ENCODE measurements at regions not wholly inside any gene's neighbourhood (a gene's known extent, or its start where the extent isn't known, plus 50 kb on each side); places are given as distances from the start of the nearest gene placed in this dataset.

GRCh38 chr2:59884166-59884565 lies 669.3 kb downstream of the BCL11A start:
- DNase-seq (ENCODE audit: low read depth, low spot score): no peak

GRCh38 chr2:59882822-59883221 lies 670.6 kb downstream of the BCL11A start:
- no peak for DNase-seq (ENCODE audit: low read depth, low spot score)

GRCh38 chr2:59882279-59882678 lies 671.2 kb downstream of the BCL11A start:
- DNase-seq (ENCODE audit: low read depth, low spot score): no peak

GRCh38 chr2:59881218-59881617 lies 672.2 kb downstream of the BCL11A start:
- no peak for DNase-seq (ENCODE audit: low read depth, low spot score)

DNA sequence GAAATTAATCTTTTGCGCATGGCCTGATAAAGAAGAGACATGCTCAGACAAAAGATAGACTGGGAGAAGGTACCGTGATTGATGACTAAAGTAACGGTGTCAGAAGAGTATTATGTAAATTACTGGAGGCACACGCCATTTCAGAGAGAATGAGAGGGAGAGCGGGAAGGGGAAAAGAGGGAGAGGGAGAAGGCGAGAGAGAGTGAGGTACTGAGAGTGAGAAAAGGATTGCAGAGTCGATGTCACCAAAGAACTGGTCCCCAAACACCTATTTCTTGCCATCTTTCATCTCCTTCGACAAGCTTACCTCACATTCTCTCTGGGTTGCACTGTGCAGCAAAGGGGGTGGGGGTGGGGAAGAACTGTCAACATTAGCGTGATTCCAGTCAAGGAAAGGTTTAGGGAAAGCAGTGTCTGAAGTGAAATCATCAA lies 673.7 kb downstream of the BCL11A start:
- no peak for DNase-seq (ENCODE audit: low read depth, low spot score)

DNA sequence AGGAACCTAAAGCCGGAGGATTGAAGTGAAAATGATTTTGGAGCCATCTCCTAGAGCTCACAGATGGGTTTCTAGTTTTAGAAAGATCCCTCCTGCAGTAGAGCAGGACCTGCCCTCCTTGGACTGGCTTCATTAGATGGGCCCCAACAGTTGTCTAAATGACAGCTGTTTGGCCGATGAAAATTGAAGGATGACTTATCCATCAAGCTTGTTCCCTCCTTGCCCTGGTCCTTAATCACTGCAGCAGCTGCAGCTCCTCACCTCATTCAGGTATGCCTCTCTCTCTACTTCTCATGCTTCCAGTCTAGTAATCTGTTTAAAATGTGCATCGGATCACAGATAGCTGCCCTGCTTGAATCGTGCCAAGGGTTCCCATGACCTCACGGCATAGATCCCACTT lies 677.6 kb downstream of the BCL11A start:
- DNase-seq (ENCODE audit: low read depth, low spot score): no peak

DNA sequence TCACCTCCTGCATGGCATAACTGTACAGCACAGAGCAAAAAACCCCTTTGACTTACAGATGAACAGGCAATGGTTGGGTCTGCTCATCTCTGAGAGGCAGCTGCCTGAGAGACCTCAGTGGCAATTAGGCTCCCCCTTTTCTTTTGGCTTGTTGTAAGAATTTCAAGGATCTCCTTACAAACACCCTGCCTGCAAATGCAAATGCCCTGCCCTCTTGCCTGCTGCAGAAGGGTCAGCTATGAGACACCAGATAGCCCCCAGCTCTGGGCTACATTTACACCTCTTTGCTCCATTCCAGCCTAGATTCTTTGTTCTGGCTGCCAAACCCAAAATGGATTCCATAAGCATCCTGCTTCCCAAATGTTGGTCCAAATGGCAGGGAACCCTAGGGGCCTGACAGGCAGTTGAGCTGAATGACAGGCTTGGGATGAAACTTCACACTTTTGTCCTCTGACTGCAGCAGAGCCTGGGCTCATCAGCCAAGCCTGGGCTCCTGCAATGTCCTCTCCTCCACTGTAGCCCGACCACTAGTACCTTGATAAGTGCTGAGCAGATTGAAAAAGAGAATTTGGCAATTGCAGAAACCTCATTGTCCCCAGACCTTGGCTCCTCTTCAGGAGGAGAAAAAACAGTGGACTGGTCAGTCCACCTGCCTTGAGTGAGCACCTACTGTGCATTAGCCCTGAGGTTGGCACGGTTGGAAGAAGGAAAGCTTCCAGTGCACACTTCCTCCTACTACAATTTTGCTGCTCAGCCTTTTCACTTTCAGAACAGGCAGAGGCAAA lies 678.3 kb downstream of the BCL11A start:
- DNase-seq (ENCODE audit: low read depth, low spot score): no peak

GRCh38 chr2:59874361-59874760 lies 679.1 kb downstream of the BCL11A start:
- DNase-seq (ENCODE audit: low read depth, low spot score): no peak

- no peak for DNase-seq (ENCODE audit: low read depth, low spot score)
Measured at GRCh38 chr2:59871830-59872229, 681.6 kb downstream of the BCL11A start.

DNA sequence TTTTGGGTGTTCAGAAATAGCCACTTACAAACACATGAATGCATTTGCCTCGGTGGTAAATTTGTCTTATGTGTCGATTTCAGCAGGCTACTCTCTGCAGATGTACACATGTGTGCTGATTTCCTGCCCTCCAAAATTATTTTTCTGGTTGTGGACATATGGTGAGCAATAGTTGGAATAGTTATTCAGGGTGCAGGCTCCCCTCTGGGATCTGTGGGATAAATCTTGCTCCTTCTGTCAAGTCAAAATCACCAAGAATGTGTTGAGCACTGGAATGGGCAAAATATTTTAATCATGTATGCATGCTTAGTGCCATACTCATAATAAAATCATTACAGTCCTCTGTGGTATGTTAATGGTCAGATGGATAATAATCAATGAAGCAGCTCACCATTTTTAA lies 684.5 kb downstream of the BCL11A start:
- DNase-seq (ENCODE audit: low read depth, low spot score): no peak

DNA sequence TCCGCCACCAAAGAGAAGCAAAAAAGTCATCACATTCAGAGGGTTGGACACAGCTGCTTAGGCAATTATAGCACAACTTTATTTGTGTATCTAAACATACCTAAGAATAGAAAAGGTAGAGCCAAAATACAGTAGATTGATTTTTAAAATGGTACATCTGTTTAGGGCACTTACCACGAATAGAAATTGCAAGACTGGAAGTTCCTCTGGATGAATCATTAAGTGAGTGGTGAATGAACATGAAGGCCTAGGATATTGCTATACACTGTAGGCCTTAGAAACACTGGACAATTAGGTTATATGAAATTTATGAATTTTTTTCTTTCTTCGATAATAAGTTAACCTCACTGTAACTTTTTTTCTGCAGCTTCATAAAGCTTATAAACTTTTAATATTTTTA lies 687.0 kb downstream of the BCL11A start:
- DNase-seq (ENCODE audit: low read depth, low spot score): no peak

GRCh38 chr2:59858540-59858939 lies 694.9 kb downstream of the BCL11A start:
- DNase-seq (ENCODE audit: low read depth, low spot score): no peak

DNA sequence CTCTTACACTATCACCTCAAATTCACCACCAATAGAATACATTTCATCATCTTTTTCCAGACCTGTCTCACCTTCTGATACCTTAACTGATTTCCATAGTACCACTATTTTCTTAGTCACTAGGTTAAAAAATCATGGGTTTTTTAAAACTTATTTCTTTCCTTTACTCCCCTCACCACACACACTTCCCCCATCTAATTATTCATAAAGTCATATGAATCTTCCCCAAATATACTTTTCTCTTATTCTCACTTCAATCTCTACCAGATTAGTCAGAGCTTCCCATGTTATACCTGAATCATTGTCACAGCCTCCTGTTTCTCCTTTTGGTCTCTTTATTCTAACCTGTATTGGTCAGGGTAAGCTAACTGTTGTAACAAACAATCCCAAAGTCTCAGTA lies 696.3 kb downstream of the BCL11A start:
- no peak for DNase-seq (ENCODE audit: low read depth, low spot score)

GRCh38 chr2:59856391-59856790 lies 697.1 kb downstream of the BCL11A start:
- no peak for DNase-seq (ENCODE audit: low read depth, low spot score)

- no peak for DNase-seq (ENCODE audit: low read depth, low spot score)
Measured at GRCh38 chr2:59853032-59853431, 700.4 kb downstream of the BCL11A start.

DNA sequence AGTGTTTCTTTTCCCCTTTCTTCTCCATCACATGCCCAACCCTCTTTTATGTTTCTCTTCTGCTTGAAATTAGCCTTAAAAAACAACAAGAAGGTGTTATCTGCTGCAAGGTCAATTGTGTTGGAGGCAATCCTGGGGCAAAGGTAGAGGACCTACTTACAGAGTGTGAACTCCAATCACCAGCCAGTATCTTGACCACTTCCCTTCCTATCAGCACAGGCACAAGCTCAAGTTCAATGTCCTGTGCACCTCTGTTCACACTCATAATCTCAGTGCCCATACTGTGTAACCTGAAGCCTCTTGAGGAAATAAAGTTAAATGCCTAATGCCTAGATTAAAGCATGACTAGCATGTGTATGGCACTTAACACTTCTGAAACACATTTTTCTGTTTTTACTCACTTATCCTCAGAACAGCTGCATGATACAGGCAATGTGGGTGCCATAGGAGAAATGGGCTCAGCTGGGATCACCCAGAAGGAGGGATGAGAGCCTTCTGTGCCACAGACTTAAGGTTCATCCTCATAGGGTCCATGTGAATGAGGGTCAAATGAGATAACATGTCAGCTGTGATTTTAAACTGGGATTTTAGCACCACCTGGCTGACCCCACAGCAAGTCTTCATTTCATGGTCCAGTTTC lies 701.5 kb downstream of the BCL11A start:
- DNase-seq (ENCODE audit: low read depth, low spot score): no peak

- no peak for DNase-seq (ENCODE audit: low read depth, low spot score)
Measured at GRCh38 chr2:59850554-59850953, 702.9 kb downstream of the BCL11A start.

DNA sequence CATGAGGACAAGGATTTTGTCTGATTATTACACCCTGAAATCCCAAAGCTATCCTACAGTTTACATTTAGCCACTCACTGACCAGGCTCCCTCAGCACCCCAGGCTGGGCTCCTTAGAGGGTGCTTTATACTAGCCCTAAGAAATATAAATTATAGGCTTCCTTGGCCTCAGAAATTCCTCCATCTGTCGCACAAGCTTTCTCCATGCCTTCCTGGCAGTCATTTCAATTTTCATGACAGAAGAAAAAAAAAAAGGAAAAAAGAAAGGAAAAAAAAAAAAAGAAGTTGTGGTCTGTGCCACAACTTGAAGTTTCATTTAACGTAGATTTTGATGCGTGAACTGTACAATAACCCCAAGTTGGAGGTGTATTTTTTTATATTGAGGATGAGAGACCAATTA lies 719.5 kb downstream of the BCL11A start:
- no peak for DNase-seq (ENCODE audit: low read depth, low spot score)

DNA sequence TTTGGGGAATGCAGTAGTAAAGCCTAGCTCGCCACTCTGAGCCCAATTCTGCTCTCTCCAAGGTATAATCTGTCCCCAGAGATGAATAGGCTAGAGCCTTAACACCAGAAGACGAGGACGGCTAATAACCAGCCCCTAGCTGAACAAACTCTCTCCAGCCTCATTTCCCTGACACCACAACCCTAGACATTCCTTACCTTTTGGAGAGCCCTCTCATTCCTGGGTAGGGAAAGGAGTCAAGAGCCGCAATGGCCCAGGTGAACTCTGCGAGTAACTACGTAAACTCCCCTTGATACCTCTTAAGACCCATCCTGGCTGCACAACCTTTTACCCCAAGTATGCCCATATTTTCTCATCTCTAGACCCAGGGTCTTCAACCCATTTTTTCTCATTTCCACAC lies 722.9 kb downstream of the BCL11A start:
- no peak for DNase-seq (ENCODE audit: low read depth, low spot score)

GRCh38 chr2:59827677-59828076 lies 725.8 kb downstream of the BCL11A start:
- no peak for DNase-seq (ENCODE audit: low read depth, low spot score)

DNA sequence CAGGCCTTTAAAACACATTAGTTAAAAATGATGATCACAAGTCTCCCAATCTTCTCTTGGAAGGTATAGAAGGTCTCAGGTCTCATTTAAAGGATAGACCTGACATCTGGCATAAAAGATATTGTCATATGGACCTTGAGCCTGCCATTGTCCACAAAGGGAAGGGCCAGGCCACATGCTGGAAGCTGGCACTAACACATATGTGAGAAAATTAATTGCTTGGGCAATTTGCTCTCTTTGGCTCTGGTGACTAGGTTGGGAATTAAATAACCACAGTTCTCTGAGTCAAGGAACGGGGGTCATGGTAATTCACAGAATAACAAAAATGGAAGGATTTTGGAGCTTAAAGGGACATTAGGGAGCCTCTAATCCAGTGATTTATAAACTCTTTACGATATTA lies 727.3 kb downstream of the BCL11A start:
- no peak for DNase-seq (ENCODE audit: low read depth, low spot score)

- DNase-seq (ENCODE audit: low read depth, low spot score): no peak
Measured at GRCh38 chr2:59824314-59824713, 729.1 kb downstream of the BCL11A start.

DNA sequence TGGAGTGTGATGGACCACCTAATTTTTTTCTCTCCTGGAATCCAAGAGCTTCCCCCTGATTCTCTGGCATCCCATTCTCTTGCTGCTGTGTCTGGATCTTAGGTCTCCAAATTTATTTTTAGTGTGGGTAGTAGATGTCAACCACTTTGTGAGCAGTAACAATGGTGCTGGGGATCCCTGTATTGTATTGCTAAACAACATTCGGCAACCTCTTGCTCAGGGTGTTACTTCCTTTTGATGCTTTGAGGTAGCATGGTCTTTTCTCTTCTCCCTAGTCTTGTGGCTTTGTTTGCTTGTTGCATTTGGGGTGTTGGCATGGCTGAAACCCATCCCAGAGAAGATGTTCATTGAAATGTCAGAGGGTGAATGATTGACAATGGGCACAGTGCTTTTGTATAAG lies 737.4 kb downstream of the BCL11A start:
- no peak for DNase-seq (ENCODE audit: low read depth, low spot score)

Measured in iPS DF 19.7 (cell line).